Kidney (tissue), 13 donors: ENCODE measurements at regions not wholly inside any gene's neighbourhood (a gene's known extent, or its start where the extent isn't known, plus 50 kb on each side); places are given as distances from the start of the nearest gene placed in this dataset.

Experiments used
- DNase-seq, 5 donors: peaks; one replicate each; pipeline ENCODE4 v3.0.0-alpha.2; 2013 to 2020
- FAIRE-seq: peaks from 2 replicates; lab custom pipeline; 2012; peaks lifted over from hg19 to GRCh38; lab: Jason Lieb, UNC
- H3K27ac ChIP-seq, 2 donors: one replicate each; pipeline ENCODE4 v1.7.0; 2013; ENCODE audit warnings: low read depth in 2 of 2, low read length in 2 of 2, inconsistent platforms in 1 of 2
- H3K27me3 ChIP-seq: one replicate; pipeline ENCODE4 v1.7.1; 2013; ENCODE audit warnings: low read length, inconsistent platforms; ENCODE audit not compliant: control insufficient read depth, insufficient read depth
- H3K36me3 ChIP-seq, 3 donors: one replicate each; pipeline versions ENCODE4 v1.7.0 to v1.7.1; 2013; ENCODE audit warnings: low read length in 3 of 3, control low read depth in 1 of 3, inconsistent platforms in 1 of 3; ENCODE audit not compliant: insufficient read depth in 3 of 3, control insufficient read depth in 2 of 3
- H3K4me1 ChIP-seq, 3 donors: one replicate each; pipeline versions ENCODE4 v1.7.0 to v1.7.1; 2013; ENCODE audit warnings: low read length in 3 of 3, inconsistent platforms in 1 of 3, low read depth in 1 of 3; ENCODE audit not compliant: control insufficient read depth in 2 of 3, insufficient read depth in 2 of 3
- H3K4me3 ChIP-seq, 3 donors: one replicate each; pipeline versions ENCODE4 v1.7.0 to v1.8.1; 2013; ENCODE audit warnings: low read length in 3 of 3, control low read depth in 1 of 3, inconsistent platforms in 1 of 3
- H3K9ac ChIP-seq, 3 donors: one replicate each; pipeline versions ENCODE4 v1.7.0 to v1.7.1; 2013; ENCODE audit warnings: low read length in 3 of 3, control low read depth in 1 of 3, inconsistent platforms in 1 of 3
- H3K9me3 ChIP-seq, 3 donors: one replicate each; pipeline versions ENCODE4 v1.7.0 to v1.7.1; 2013; ENCODE audit warnings: low read length in 3 of 3, control low read depth in 1 of 3, inconsistent platforms in 1 of 3; ENCODE audit not compliant: control insufficient read depth in 2 of 3, insufficient read depth in 1 of 3
- intact Hi-C: fragments of 100-400 bp; cut with DNase I; formaldehyde crosslinking; loops from one replicate; pipeline ENCODE4 v1.11.1; 2022
- TF ChIP-seq, protein P1 (sequence below): IDR thresholded peaks from 3 replicates; pipeline ENCODE4 v1.5.1; 2012; ENCODE audit warnings: mild to moderate bottlenecking, moderate library complexity, borderline replicate concordance; ENCODE audit not compliant: insufficient read depth; ENCODE audit errors: extremely low read depth
- donor health status: control.
- donor health status: control.
- donor health status: control.
- donor health status: control.
- donor health status: control.
- donor health status: DM: yes; HTN: yes; CAD: no.
- donor health status: Normal renal cell carcinoma (clear cell type).

DNA sequence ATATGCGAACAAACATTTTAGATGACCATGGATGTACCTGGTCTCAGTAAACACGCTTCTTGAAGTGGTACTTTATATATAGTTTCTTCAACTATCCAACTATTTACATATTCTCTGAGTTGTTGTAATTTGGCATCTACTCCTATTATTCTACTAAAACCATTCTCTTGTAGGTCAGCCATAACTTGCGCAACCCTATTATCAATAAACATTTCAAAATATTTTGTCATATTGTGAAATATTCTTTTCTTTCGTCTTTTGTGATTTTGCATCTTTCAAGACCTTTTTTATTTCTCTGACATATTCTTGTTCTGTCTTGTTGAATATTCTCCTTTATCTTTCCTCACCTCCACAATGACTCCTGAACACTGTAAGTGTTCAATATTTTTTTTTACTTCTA is 753.3 kb downstream of the NXPH1 start:
- no peaks in the 10 kb centered on the region for H3K27me3 ChIP-seq
- H3K9me3 ChIP-seq, result no peaks in the 10 kb centered on the region
- no peak overlapping the region for H3K27ac ChIP-seq
- H3K36me3 ChIP-seq, result no peaks in the 10 kb centered on the region
- H3K4me1 ChIP-seq, result no peaks in the 10 kb centered on the region
- TF ChIP-seq, protein P1, sequence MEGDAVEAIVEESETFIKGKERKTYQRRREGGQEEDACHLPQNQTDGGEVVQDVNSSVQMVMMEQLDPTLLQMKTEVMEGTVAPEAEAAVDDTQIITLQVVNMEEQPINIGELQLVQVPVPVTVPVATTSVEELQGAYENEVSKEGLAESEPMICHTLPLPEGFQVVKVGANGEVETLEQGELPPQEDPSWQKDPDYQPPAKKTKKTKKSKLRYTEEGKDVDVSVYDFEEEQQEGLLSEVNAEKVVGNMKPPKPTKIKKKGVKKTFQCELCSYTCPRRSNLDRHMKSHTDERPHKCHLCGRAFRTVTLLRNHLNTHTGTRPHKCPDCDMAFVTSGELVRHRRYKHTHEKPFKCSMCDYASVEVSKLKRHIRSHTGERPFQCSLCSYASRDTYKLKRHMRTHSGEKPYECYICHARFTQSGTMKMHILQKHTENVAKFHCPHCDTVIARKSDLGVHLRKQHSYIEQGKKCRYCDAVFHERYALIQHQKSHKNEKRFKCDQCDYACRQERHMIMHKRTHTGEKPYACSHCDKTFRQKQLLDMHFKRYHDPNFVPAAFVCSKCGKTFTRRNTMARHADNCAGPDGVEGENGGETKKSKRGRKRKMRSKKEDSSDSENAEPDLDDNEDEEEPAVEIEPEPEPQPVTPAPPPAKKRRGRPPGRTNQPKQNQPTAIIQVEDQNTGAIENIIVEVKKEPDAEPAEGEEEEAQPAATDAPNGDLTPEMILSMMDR, result no peak
- no peak overlapping the region for H3K9ac ChIP-seq
- FAIRE-seq (no peak), DNase-seq (no peak)
- no peak overlapping the region for H3K4me3 ChIP-seq
- intact Hi-C loops, result no loop called here

DNA sequence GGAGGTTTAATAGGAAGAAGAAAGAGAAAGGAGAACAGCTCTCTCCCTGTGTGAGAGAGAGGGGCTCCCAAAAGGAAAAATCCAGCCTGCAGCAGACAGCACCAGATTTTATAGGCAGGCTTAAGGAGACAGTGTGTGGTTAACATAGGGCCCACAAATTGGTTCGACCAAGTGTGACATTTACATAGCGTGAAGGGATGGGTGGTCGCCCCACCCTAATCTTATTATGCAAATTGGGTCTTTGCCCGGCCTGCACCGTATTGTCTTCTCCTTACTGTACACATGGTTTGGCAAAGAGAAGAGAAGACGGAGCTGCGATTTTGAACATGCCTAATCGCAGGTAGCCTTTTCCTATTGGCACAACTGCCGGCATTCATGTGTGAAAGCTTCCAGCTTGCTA is 756.3 kb downstream of the NXPH1 start:
- no peak for FAIRE-seq

DNA sequence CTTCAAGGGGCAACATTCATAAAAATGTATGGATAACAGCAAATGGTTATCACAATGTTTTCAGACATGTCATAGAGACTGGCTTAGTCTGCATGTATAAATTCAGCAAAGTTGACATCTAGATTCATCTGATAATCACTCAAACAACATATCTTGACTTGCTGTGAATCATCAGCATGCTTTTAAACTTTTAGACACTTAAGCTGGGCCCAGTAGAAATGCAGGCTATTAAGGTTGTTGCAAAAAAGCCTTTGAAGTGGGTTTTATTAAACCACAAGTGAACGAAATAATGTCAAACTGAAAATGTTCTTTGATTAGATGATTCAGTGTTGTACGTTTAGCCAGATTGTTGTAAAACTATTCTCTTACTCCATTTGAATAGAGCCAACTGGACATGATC is 759.6 kb downstream of the NXPH1 start:
- Histone ChIP-seq H3K4me3 (no peak overlapping the region), H3K36me3 (no peaks in the 10 kb centered on the region), H3K27ac (no peak overlapping the region), H3K9me3 (no peaks in the 10 kb centered on the region), H3K9ac (no peak overlapping the region), H3K27me3 (no peaks in the 10 kb centered on the region), H3K4me1 (no peaks in the 10 kb centered on the region)
- TF ChIP-seq, protein P1, result no peak
- intact Hi-C loops, result no loop called here
- DNase-seq, result no peak
- FAIRE-seq, result no peak

More for the DNA sequence above, 756.3 kb downstream of the NXPH1 start:
- Histone ChIP-seq H3K9ac (no peak overlapping the region), H3K9me3 (no peaks in the 10 kb centered on the region), H3K27ac (no peak overlapping the region), H3K4me1 (no peaks in the 10 kb centered on the region), H3K27me3 (no peaks in the 10 kb centered on the region), H3K4me3 (no peak overlapping the region), H3K36me3 (no peaks in the 10 kb centered on the region)
- TF ChIP-seq, protein P1, result no peak
- intact Hi-C loops, result no loop called here
- no peak for DNase-seq

DNA sequence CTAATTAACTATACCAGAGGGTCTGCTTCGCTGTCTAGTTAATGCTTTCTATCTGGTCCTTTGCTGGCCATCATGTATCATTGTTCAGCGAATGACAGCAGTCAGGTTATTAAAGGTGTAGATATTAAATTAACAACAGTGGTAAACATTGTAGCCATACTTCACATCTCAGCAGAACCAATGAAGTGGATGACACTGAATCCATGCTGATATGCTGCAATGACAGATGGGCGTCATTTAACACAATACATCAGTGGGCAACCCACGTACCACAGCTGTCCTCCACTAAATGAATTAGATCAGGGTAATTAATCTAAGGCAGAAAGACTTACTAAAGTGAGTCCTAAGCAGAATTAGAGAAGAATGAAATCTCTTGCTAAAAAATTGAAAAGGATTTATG is 767.2 kb downstream of the NXPH1 start:
- FAIRE-seq (no peak), DNase-seq (no peak)
- H3K9ac ChIP-seq, result no peak overlapping the region
- H3K27ac ChIP-seq, result no peak overlapping the region
- H3K4me3 ChIP-seq, result no peak overlapping the region
- TF ChIP-seq, protein P1, result no peak
- intact Hi-C loops, result no loop called here
- H3K4me1 ChIP-seq, result no peaks in the 10 kb centered on the region
- H3K36me3 ChIP-seq, result no peaks in the 10 kb centered on the region
- H3K27me3 ChIP-seq, result no peaks in the 10 kb centered on the region
- no peaks in the 10 kb centered on the region for H3K9me3 ChIP-seq
